ENCODE measurements at regions not wholly inside any gene's neighbourhood (a gene's known extent, or its start where the extent isn't known, plus 50 kb on each side); places are given as distances from the start of the nearest gene placed in this dataset.

DNA sequence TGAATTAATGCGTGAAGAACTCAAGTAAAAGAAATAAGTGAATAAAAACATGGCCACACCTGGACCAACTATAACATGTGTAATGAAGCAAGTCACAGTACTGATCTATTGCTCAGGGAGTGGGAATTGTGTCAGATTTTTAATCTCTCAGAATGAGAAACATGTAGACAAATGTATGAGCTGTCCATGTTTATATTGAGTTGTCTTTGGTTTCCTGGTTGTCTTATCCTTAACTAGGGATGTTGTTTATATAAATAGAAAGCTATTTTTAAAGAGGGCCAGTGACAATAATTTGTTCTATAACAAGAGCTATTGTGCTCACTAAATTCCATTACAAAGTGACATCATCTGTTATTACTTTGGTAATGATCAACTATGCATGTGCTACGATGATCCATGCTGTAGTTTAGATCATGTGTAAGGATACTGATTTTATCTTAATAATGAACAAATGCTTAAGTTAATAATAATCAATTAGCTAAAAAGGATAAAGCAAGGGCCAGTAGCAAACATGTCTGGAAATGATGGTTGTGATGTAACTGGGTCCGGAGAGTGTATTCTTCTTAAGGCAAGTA, 91.3 kb upstream of the RTL1 start:
- Histone ChIP-seq H3K36me3 (ENCODE audit: insufficient read depth, low read length) (no peaks in the 10 kb centered on the region), H3F3A (ENCODE audit: insufficient read depth, low read length, poor library complexity, severe bottlenecking) (no peaks in the 10 kb centered on the region), H3K9ac (ENCODE audit: low read length) (no peak overlapping the region), H3K4me3 (ENCODE audit: low read length) (no peak overlapping the region), H3K27me3 (ENCODE audit: insufficient read depth, low read depth, low read length) (no peaks in the 10 kb centered on the region), H2AFZ (ENCODE audit: low read depth, low read length) (no peak overlapping the region), H3K9me3 (ENCODE audit: low read length) (no peaks in the 10 kb centered on the region), H3K9me2 (ENCODE audit: insufficient read depth, low read length) (no peaks in the 10 kb centered on the region), H4K20me1 (ENCODE audit: insufficient read depth) (no peaks in the 10 kb centered on the region), H3K4me2 (ENCODE audit: low read length) (no peak overlapping the region), H3K27ac (ENCODE audit: low read length) (no peak overlapping the region), H3K79me2 (replicated peaks; ENCODE audit: insufficient read depth, low read length) (no peaks in the 10 kb centered on the region)
- TF ChIP-seq RAD21 (conservative IDR thresholded peaks at IDR 0.05) (no peak), TAF1 (IDR thresholded peaks at IDR 0.05; ENCODE audit: low read depth) (no peak), EP300 (conservative IDR thresholded peaks at IDR 0.05; ENCODE audit: poor library complexity, severe bottlenecking) (no peak), MXI1 (conservative IDR thresholded peaks at IDR 0.05; ENCODE audit: poor library complexity, severe bottlenecking) (no peak), EZH2 (IDR thresholded peaks at IDR 0.05; ENCODE audit: borderline replicate concordance, insufficient read depth, low read length, poor library complexity, severe bottlenecking) (no peak), POLR2AphosphoS5 (IDR thresholded peaks at IDR 0.05) (no peak), SMC3 (conservative IDR thresholded peaks at IDR 0.05; ENCODE audit: poor library complexity) (no peak)
- TF ChIP-seq, protein P1, sequence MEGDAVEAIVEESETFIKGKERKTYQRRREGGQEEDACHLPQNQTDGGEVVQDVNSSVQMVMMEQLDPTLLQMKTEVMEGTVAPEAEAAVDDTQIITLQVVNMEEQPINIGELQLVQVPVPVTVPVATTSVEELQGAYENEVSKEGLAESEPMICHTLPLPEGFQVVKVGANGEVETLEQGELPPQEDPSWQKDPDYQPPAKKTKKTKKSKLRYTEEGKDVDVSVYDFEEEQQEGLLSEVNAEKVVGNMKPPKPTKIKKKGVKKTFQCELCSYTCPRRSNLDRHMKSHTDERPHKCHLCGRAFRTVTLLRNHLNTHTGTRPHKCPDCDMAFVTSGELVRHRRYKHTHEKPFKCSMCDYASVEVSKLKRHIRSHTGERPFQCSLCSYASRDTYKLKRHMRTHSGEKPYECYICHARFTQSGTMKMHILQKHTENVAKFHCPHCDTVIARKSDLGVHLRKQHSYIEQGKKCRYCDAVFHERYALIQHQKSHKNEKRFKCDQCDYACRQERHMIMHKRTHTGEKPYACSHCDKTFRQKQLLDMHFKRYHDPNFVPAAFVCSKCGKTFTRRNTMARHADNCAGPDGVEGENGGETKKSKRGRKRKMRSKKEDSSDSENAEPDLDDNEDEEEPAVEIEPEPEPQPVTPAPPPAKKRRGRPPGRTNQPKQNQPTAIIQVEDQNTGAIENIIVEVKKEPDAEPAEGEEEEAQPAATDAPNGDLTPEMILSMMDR (IDR thresholded peaks at IDR 0.05; ENCODE audit: poor library complexity, severe bottlenecking): no peak
- TF ChIP-seq, protein P2, sequence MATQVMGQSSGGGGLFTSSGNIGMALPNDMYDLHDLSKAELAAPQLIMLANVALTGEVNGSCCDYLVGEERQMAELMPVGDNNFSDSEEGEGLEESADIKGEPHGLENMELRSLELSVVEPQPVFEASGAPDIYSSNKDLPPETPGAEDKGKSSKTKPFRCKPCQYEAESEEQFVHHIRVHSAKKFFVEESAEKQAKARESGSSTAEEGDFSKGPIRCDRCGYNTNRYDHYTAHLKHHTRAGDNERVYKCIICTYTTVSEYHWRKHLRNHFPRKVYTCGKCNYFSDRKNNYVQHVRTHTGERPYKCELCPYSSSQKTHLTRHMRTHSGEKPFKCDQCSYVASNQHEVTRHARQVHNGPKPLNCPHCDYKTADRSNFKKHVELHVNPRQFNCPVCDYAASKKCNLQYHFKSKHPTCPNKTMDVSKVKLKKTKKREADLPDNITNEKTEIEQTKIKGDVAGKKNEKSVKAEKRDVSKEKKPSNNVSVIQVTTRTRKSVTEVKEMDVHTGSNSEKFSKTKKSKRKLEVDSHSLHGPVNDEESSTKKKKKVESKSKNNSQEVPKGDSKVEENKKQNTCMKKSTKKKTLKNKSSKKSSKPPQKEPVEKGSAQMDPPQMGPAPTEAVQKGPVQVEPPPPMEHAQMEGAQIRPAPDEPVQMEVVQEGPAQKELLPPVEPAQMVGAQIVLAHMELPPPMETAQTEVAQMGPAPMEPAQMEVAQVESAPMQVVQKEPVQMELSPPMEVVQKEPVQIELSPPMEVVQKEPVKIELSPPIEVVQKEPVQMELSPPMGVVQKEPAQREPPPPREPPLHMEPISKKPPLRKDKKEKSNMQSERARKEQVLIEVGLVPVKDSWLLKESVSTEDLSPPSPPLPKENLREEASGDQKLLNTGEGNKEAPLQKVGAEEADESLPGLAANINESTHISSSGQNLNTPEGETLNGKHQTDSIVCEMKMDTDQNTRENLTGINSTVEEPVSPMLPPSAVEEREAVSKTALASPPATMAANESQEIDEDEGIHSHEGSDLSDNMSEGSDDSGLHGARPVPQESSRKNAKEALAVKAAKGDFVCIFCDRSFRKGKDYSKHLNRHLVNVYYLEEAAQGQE (IDR thresholded peaks at IDR 0.05; ENCODE audit: borderline replicate concordance): no peak

DNA sequence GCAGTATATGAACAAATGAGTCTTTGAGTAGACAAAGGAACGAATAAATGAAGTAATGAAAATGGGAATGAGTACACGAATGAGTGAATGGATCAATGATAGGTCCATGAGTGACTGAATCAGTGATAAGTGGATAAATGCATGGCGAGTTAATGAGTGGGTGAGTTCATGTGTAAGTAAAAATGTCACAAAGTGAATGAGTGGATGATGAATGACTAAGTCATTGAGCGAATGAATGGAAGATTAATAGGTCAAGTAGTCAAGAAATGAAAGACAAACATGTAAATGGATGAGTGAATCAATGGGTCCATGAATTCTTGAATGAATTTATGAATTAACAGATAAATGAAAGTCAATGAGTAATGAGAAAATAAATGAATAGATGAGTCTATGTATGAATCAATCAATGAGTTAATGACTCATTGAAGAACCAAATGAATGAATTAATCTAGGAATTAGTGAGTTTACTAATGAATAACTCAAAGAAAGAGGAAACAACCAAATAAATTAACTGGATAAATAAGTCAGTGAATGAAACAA, 97.3 kb upstream of the RTL1 start:
- no peaks in the 10 kb centered on the region for H3K9me3 ChIP-seq (ENCODE audit: low read length)
- no peaks in the 10 kb centered on the region for H3K27me3 ChIP-seq (ENCODE audit: insufficient read depth, low read depth, low read length)
- no peaks in the 10 kb centered on the region for H3K9me2 ChIP-seq (ENCODE audit: insufficient read depth, low read length)
- H3K4me3 ChIP-seq (ENCODE audit: low read length): no peak overlapping the region
- no peak overlapping the region for H3K27ac ChIP-seq (ENCODE audit: low read length)
- no peak overlapping the region for H3K9ac ChIP-seq (ENCODE audit: low read length)
- no peaks in the 10 kb centered on the region for H3K36me3 ChIP-seq (ENCODE audit: insufficient read depth, low read length)
- H3K79me2 ChIP-seq (replicated peaks; ENCODE audit: insufficient read depth, low read length): no peaks in the 10 kb centered on the region
- no peak overlapping the region for H2AFZ ChIP-seq (ENCODE audit: low read depth, low read length)
- no peaks in the 10 kb centered on the region for H3F3A ChIP-seq (ENCODE audit: insufficient read depth, low read length, poor library complexity, severe bottlenecking)
- H4K20me1 ChIP-seq (ENCODE audit: insufficient read depth): no peaks in the 10 kb centered on the region
- H3K4me2 ChIP-seq (ENCODE audit: low read length): no peak overlapping the region
- TF ChIP-seq RAD21 (conservative IDR thresholded peaks at IDR 0.05) (no peak), TAF1 (IDR thresholded peaks at IDR 0.05; ENCODE audit: low read depth) (no peak), SMC3 (conservative IDR thresholded peaks at IDR 0.05; ENCODE audit: poor library complexity) (no peak), MXI1 (conservative IDR thresholded peaks at IDR 0.05; ENCODE audit: poor library complexity, severe bottlenecking) (no peak), EZH2 (IDR thresholded peaks at IDR 0.05; ENCODE audit: borderline replicate concordance, insufficient read depth, low read length, poor library complexity, severe bottlenecking) (no peak), POLR2AphosphoS5 (IDR thresholded peaks at IDR 0.05) (no peak), EP300 (conservative IDR thresholded peaks at IDR 0.05; ENCODE audit: poor library complexity, severe bottlenecking) (no peak)
- TF ChIP-seq, protein P1 (IDR thresholded peaks at IDR 0.05; ENCODE audit: poor library complexity, severe bottlenecking): no peak
- TF ChIP-seq, protein P2 (IDR thresholded peaks at IDR 0.05; ENCODE audit: borderline replicate concordance): no peak

Measured in neural cell (in vitro differentiated cells).